Mesendoderm (in vitro differentiated cells): ENCODE measurements at regions not wholly inside any gene's neighbourhood (a gene's known extent, or its start where the extent isn't known, plus 50 kb on each side); places are given as distances from the start of the nearest gene placed in this dataset.

Source experiments
- DNase-seq: peaks from one replicate; pipeline ENCODE4 v3.0.0; 2013
- H2AK5ac ChIP-seq: 2 replicates; pipeline ENCODE4 v1.6.1; 2013; ENCODE audit warnings: low read length, inconsistent platforms
- H2BK120ac ChIP-seq: 2 replicates; pipeline ENCODE4 v1.6.1; 2013; ENCODE audit warnings: low read depth, mild to moderate bottlenecking, low read length, moderate library complexity, mixed read lengths
- H2BK15ac ChIP-seq: replicated peaks from 2 replicates; pipeline ENCODE4 v1.6.1; 2013; ENCODE audit warnings: low read depth, mild to moderate bottlenecking, moderate library complexity
- H2BK5ac ChIP-seq: 2 replicates; pipeline ENCODE4 v1.6.1; 2013; ENCODE audit warnings: low read length, inconsistent platforms
- H3K18ac ChIP-seq: 2 replicates; pipeline ENCODE4 v1.6.1; 2013; ENCODE audit warnings: mild to moderate bottlenecking, low read length, mixed read lengths
- H3K23ac ChIP-seq: one replicate; pipeline ENCODE4 v1.6.1; 2013; ENCODE audit warnings: low read length
- H3K27ac ChIP-seq: 2 replicates; pipeline ENCODE4 v1.5.1; 2013; ENCODE audit warnings: low read depth, mild to moderate bottlenecking, inconsistent platforms, low read length, moderate library complexity
- H3K27me3 ChIP-seq: 2 replicates; pipeline ENCODE4 v1.6.1; 2013; ENCODE audit warnings: low read length, control low read depth, mild to moderate bottlenecking, inconsistent platforms; ENCODE audit not compliant: insufficient read depth, poor library complexity
- H3K36me3 ChIP-seq: 2 replicates; pipeline ENCODE4 v1.6.1; 2013; ENCODE audit warnings: low read length, inconsistent platforms; ENCODE audit not compliant: control insufficient read depth, insufficient read depth
- H3K4ac ChIP-seq: one replicate; pipeline ENCODE4 v1.6.1; 2013; ENCODE audit warnings: low read depth, mild to moderate bottlenecking, low read length, moderate library complexity
- H3K4me1 ChIP-seq: 2 replicates; pipeline ENCODE4 v1.6.1; 2013; ENCODE audit warnings: low read depth, low read length, inconsistent platforms; ENCODE audit not compliant: control insufficient read depth
- H3K4me2 ChIP-seq: 2 replicates; pipeline ENCODE4 v1.6.1; 2013; ENCODE audit warnings: low read length
- H3K4me3 ChIP-seq: 2 replicates; pipeline ENCODE4 v1.5.1; 2013; ENCODE audit warnings: mild to moderate bottlenecking, low read length
- H3K56ac ChIP-seq: one replicate; pipeline ENCODE4 v1.6.1; 2013; ENCODE audit warnings: low read length
- H3K79me1 ChIP-seq: 2 replicates; pipeline ENCODE4 v1.6.1; 2013; ENCODE audit warnings: low read length, inconsistent platforms
- H3K79me2 ChIP-seq: 2 replicates; pipeline ENCODE4 v1.6.1; 2013; ENCODE audit warnings: mild to moderate bottlenecking, low read length; ENCODE audit not compliant: control insufficient read depth, insufficient read depth
- H3K9ac ChIP-seq: 2 replicates; pipeline ENCODE4 v1.6.1; 2013; ENCODE audit warnings: low read length, inconsistent platforms
- H4K5ac ChIP-seq: one replicate; pipeline ENCODE4 v1.6.1; 2013; ENCODE audit warnings: low read length
- H4K8ac ChIP-seq: one replicate; pipeline ENCODE4 v1.6.1; 2013; ENCODE audit warnings: low read depth, mild to moderate bottlenecking, control low read depth, low read length, moderate library complexity
- WGBS: extraction: QIAGEN DNeasy Blood & Tissue Kit; methylation state at CpG from one replicate; pipeline ENCODE4 v1.1.7; 2013; ENCODE audit warnings: low lambda C conversion rate, missing lambda C conversion rate; ENCODE audit not compliant: insufficient coverage; ENCODE audit errors: extremely low coverage; 5-methylcytosine and 5-hydroxymethylcytosine counted together

GRCh38 chr11:116404462-116404798 is 368.4 kb downstream of the BUD13 start:
- no peak overlapping the region for H3K9ac ChIP-seq
- no peak overlapping the region for H4K5ac ChIP-seq
- peaks cover 6% of the 10 kb centered on the region for H3K4me1 ChIP-seq
- no peak overlapping the region for H3K4me3 ChIP-seq
- H3K56ac ChIP-seq, result no peak overlapping the region
- no peak overlapping the region for H3K27ac ChIP-seq
- no peaks in the 10 kb centered on the region for H3K79me1 ChIP-seq
- H3K27me3 ChIP-seq, result no peaks in the 10 kb centered on the region
- no peak overlapping the region for H2BK15ac ChIP-seq
- no peak overlapping the region for H3K18ac ChIP-seq
- H2AK5ac ChIP-seq, result no peak overlapping the region
- no peak overlapping the region for H3K4me2 ChIP-seq
- H3K4ac ChIP-seq, result no peak overlapping the region
- DNase-seq, result no peak
- H3K23ac ChIP-seq, result no peak overlapping the region
- no peak overlapping the region for H2BK5ac ChIP-seq
- no peaks in the 10 kb centered on the region for H3K79me2 ChIP-seq
- no peaks in the 10 kb centered on the region for H3K36me3 ChIP-seq
- no CpG with 5 or more reads among the region's 3 CpGs for WGBS
- no peak overlapping the region for H4K8ac ChIP-seq
- no peak overlapping the region for H2BK120ac ChIP-seq

GRCh38 chr11:116403794-116404461 is 368.9 kb downstream of the BUD13 start:
- no peak overlapping the region for H4K8ac ChIP-seq
- no CpG with 5 or more reads among the region's 4 CpGs for WGBS
- DNase-seq, result no peak
- no peaks in the 10 kb centered on the region for H3K36me3 ChIP-seq
- H3K27ac ChIP-seq, result no peak overlapping the region
- no peak overlapping the region for H3K18ac ChIP-seq
- H3K79me1 ChIP-seq, result no peaks in the 10 kb centered on the region
- no peak overlapping the region for H2BK15ac ChIP-seq
- H4K5ac ChIP-seq, result no peak overlapping the region
- no peaks in the 10 kb centered on the region for H3K79me2 ChIP-seq
- no peak overlapping the region for H2BK5ac ChIP-seq
- H3K9ac ChIP-seq, result no peak overlapping the region
- H3K56ac ChIP-seq, result no peak overlapping the region
- H2AK5ac ChIP-seq, result no peak overlapping the region
- H3K4me2 ChIP-seq, result no peak overlapping the region
- H3K4me3 ChIP-seq, result no peak overlapping the region
- peaks cover 6% of the 10 kb centered on the region for H3K4me1 ChIP-seq
- no peak overlapping the region for H3K23ac ChIP-seq
- no peak overlapping the region for H2BK120ac ChIP-seq
- H3K27me3 ChIP-seq, result no peaks in the 10 kb centered on the region
- H3K4ac ChIP-seq, result no peak overlapping the region

GRCh38 chr11:116400081-116400480 is 372.7 kb downstream of the BUD13 start:
- Histone ChIP-seq H2AK5ac (no peak overlapping the region), H3K4me3 (no peak overlapping the region), H3K18ac (no peak overlapping the region), H3K23ac (no peak overlapping the region), H3K36me3 (no peaks in the 10 kb centered on the region), H4K5ac (no peak overlapping the region), H2BK15ac (no peak overlapping the region), H3K79me1 (no peaks in the 10 kb centered on the region), H3K27ac (no peak overlapping the region), H3K4ac (no peak overlapping the region), H3K56ac (no peak overlapping the region), H2BK120ac (no peak overlapping the region), H3K4me2 (no peak overlapping the region), H2BK5ac (no peak overlapping the region), H4K8ac (no peak overlapping the region), H3K4me1 (peaks cover 6% of the 10 kb centered on the region), H3K9ac (no peak overlapping the region), H3K79me2 (no peaks in the 10 kb centered on the region), H3K27me3 (no peaks in the 10 kb centered on the region)
- WGBS, result no CpG with 5 or more reads among the region's 5 CpGs
- DNase-seq, result no peak

GRCh38 chr11:116397602-116398084 is 375.1 kb downstream of the BUD13 start:
- WGBS, result no CpG with 5 or more reads among the region's 4 CpGs
- no peak overlapping the region for H3K27ac ChIP-seq

GRCh38 chr11:116396331-116396730 is 376.5 kb downstream of the BUD13 start:
- Histone ChIP-seq H3K18ac (no peak overlapping the region), H3K27ac (no peak overlapping the region), H3K23ac (no peak overlapping the region), H3K79me2 (no peaks in the 10 kb centered on the region), H3K56ac (no peak overlapping the region), H2BK120ac (no peak overlapping the region), H3K4me1 (peaks cover 6% of the 10 kb centered on the region), H3K4ac (no peak overlapping the region), H3K4me3 (no peak overlapping the region), H3K27me3 (no peaks in the 10 kb centered on the region), H4K5ac (no peak overlapping the region), H3K4me2 (no peak overlapping the region), H3K9ac (no peak overlapping the region), H3K36me3 (no peaks in the 10 kb centered on the region), H2AK5ac (no peak overlapping the region), H2BK5ac (no peak overlapping the region), H3K79me1 (no peaks in the 10 kb centered on the region), H2BK15ac (no peak overlapping the region), H4K8ac (no peak overlapping the region)
- no peak for DNase-seq
- WGBS, result no CpG with 5 or more reads among the region's 2 CpGs

More at GRCh38 chr11:116397602-116398084, 375.1 kb downstream of the BUD13 start:
- Histone ChIP-seq H3K4me3 (no peak overlapping the region), H3K4me2 (no peak overlapping the region), H3K79me2 (no peaks in the 10 kb centered on the region), H3K4ac (no peak overlapping the region), H2BK15ac (no peak overlapping the region), H3K18ac (no peak overlapping the region), H3K9ac (no peak overlapping the region), H3K27me3 (no peaks in the 10 kb centered on the region), H3K36me3 (no peaks in the 10 kb centered on the region), H4K5ac (no peak overlapping the region), H4K8ac (no peak overlapping the region), H3K4me1 (peaks cover 6% of the 10 kb centered on the region), H2BK120ac (no peak overlapping the region), H3K23ac (no peak overlapping the region), H3K79me1 (no peaks in the 10 kb centered on the region), H2AK5ac (no peak overlapping the region), H2BK5ac (no peak overlapping the region), H3K56ac (no peak overlapping the region)
- DNase-seq, result no peak

- Histone ChIP-seq H3K18ac (no peak overlapping the region), H3K4me3 (no peak overlapping the region), H2BK120ac (no peak overlapping the region), H3K4me1 (no peaks in the 10 kb centered on the region), H3K27ac (no peak overlapping the region), H2AK5ac (no peak overlapping the region), H4K5ac (no peak overlapping the region), H3K36me3 (no peaks in the 10 kb centered on the region), H3K56ac (no peak overlapping the region), H3K4me2 (no peak overlapping the region), H2BK15ac (no peak overlapping the region), H3K79me2 (no peaks in the 10 kb centered on the region), H3K79me1 (no peaks in the 10 kb centered on the region), H4K8ac (no peak overlapping the region), H3K23ac (no peak overlapping the region), H3K4ac (no peak overlapping the region), H2BK5ac (no peak overlapping the region), H3K9ac (no peak overlapping the region), H3K27me3 (no peaks in the 10 kb centered on the region)
- no peak for DNase-seq
- no CpG with 5 or more reads among the region's 3 CpGs for WGBS
These were observed 378.8 kb downstream of the BUD13 start for GRCh38 chr11:116394022-116394421.
